SJSA1 (cell line): ENCODE measurements at regions not wholly inside any gene's neighbourhood (a gene's known extent, or its start where the extent isn't known, plus 50 kb on each side); places are given as distances from the start of the nearest gene placed in this dataset.
A peak's percentile ranks its signal among the peaks of the same experiment; 100 is the strongest.
"Not testable (repeated sequence)": the region's sequence is repeated elsewhere in the genome, so short reads cannot be mapped to it uniquely, and the experiment has no call there.

Experiments
- DNase-seq, 2 experiments: peaks; one replicate each; pipeline ENCODE4 v3.0.0-alpha.2; 2015 to 2020; ENCODE audit warnings: low spot score in 2 of 2, low read depth in 1 of 2
- H3K27ac ChIP-seq: fragments of 250-450 bp; sonication (Bioruptor Pico); 2 replicates; pipeline ENCODE4 v1.5.1; 2020; ENCODE audit warnings: mild to moderate bottlenecking, moderate library complexity
- H3K27me3 ChIP-seq: fragments of 250-450 bp; sonication (Bioruptor Pico); replicated peaks from 2 replicates; pipeline ENCODE4 v1.5.1; 2020; ENCODE audit warnings: mild to moderate bottlenecking, moderate library complexity
- H3K36me3 ChIP-seq: fragments of 250-450 bp; sonication (Bioruptor Pico); 2 replicates; pipeline ENCODE4 v1.5.1; 2020; ENCODE audit warnings: mild to moderate bottlenecking
- H3K4me1 ChIP-seq: fragments of 250-450 bp; sonication (Bioruptor Pico); replicated peaks from 2 replicates; pipeline ENCODE4 v1.6.1; 2021; ENCODE audit warnings: mild to moderate bottlenecking
- H3K4me3 ChIP-seq: fragments of 250-450 bp; sonication (Bioruptor Pico); 2 replicates; pipeline ENCODE4 v1.5.1; 2020; ENCODE audit warnings: mild to moderate bottlenecking
- H3K9me3 ChIP-seq: fragments of 250-450 bp; sonication (Bioruptor Pico); replicated peaks from 2 replicates; pipeline ENCODE4 v1.5.1; 2020; ENCODE audit warnings: mild to moderate bottlenecking

DNA sequence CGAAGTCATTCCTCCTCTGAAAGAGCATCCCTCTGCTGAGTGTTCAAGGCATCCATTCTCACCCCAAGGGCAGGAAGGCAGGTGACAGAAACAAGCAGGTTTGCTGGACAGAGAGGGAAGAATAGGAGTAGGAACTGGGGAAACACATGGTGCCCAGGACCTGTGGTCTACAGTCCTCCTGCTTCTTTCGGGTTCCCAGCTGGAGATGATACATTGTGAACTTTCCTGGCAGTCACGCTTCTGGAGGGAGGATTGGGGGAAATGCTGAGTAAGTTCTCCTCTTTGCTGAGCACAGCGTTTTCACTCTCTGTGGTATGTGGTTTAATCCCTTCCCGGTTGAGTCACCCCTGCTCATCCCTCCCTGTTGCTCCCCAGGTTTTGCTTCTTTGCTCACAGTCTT, 496.3 kb downstream of the TMEM121 start:
- not testable (repeated sequence) for H3K4me1 ChIP-seq, H3K4me3 ChIP-seq, H3K36me3 ChIP-seq, H3K9me3 ChIP-seq, H3K27me3 ChIP-seq, H3K27ac ChIP-seq, DNase-seq

DNA sequence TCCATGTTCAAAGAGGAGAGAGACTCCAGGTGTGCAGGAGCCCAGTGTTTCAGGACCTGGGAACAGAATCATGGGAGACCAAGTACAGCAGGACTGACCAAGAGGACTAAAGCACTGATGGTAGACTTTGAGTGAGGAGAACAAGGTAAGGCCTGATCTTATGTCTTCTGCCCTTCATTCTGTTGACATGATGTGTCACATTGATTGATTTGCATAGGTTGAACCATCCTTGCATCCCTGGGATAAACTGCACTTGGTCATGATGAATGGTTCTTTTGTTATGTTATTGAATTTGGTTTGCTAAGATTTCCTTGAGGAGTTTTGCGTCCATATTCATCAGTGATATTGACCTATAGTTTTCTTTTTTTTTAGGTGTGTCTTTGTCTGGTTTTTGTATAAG, 497.0 kb downstream of the TMEM121 start:
- no peak for DNase-seq
- Histone ChIP-seq H3K4me3 (no peak overlapping the region), H3K27ac (no peak overlapping the region), H3K9me3 (no peaks in the 10 kb centered on the region), H3K36me3 (no peaks in the 10 kb centered on the region), H3K4me1 (no peaks in the 10 kb centered on the region), H3K27me3 (no peaks in the 10 kb centered on the region)

DNA sequence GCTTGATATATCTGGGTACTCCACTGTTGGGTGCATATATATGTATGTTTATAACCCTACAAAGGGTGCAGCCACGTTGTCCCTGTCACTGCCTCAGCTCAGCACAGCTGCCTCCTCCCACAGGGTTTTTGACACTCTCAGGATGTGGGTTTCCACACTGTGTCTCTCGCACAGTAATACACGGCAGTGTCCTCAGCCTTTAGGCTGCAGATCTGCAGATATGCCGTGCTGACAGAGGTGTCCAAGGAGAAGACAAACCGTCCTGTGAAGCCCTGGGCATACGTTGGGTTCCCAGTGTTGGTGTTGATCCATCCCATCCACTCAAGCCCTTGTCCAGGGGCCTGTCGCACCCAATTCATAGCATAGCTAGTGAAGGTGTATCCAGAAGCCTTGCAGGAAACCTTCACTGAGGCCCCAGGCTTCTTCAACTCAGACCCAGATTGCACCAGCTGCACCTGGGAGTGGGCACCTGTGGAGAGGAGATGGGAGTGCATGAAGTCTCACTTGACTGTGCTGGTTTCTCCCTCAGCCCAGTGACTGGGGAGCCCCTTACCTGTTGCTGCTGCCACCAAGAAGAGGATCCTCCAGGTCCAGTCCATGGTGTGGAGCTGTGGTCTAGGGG, 498.7 kb downstream of the TMEM121 start:
- no peaks in the 10 kb centered on the region for H3K4me1 ChIP-seq

DNA sequence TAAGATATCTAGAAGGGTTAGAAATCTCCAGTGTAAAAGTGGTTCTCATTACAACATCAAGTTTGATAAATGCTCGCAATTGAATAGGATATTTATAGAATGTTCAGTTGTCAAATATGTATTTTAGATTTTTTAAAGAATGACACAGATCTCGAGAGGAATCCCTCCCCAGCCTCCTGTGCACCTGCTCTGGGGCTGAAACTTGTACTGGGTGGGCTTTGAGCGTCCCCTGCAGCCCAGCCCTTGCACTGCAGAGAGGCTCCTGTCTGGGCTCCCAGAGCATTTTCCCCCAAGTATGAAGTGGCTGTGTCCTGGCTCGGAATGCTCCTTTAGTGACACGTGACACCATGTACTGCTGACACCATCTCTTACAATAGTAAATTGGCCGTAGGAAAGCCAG, 499.6 kb downstream of the TMEM121 start:
- H3K27me3 ChIP-seq, result no peaks in the 10 kb centered on the region
- H3K36me3 ChIP-seq, result no peaks in the 10 kb centered on the region
- no peak overlapping the region for H3K27ac ChIP-seq
- no peak for DNase-seq
- no peaks in the 10 kb centered on the region for H3K4me1 ChIP-seq
- no peaks in the 10 kb centered on the region for H3K9me3 ChIP-seq
- H3K4me3 ChIP-seq, result no peak overlapping the region

More for the DNA sequence above, 498.7 kb downstream of the TMEM121 start:
- no peak for DNase-seq
- Histone ChIP-seq H3K4me3 (no peak overlapping the region), H3K36me3 (no peaks in the 10 kb centered on the region), H3K27ac (no peak overlapping the region), H3K27me3 (no peaks in the 10 kb centered on the region), H3K9me3 (no peaks in the 10 kb centered on the region)

DNA sequence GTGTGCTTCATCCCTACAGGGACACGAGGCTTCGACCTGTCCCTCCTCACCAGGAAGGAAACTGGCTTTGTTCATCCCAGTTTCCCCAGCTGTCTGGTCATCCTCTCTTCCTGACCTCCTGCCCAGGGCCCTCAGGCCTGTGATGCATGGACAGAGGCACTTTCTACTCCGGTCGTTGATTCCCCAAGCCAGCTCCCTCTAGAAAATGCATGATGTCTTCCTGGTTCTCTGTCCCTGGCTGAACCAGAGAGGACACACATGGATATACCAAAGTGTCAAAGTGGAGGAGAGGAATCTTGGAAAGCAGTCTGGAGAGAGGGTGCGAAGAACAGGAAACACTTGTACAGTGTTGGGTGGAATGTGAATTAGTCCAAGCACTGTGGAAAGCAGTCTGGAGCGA, 501.4 kb downstream of the TMEM121 start:
- DNase-seq, H3K27ac ChIP-seq, H3K4me1 ChIP-seq: not testable (repeated sequence)

DNA sequence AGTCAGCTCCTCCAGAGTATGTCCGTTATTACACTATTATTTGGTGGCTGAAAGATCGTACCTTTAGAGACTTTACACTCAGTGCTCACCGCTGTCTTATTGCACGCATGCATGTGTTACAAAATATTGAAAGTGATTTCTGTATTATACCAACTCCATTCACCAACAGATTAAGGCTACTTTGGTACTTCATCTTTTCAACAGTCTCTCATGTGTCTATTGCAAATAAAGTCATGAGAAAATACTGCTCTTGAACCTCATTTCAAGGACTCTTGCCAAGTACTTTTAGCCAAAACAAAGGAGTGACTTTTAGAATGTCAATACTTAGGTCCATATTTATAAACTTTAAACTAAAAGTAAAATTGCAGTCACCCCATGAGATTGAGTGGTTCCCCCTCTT, 503.6 kb downstream of the TMEM121 start:
- DNase-seq, result no peak
- Histone ChIP-seq H3K36me3 (no peaks in the 10 kb centered on the region), H3K4me3 (no peak overlapping the region), H3K27ac (no peak overlapping the region), H3K9me3 (no peaks in the 10 kb centered on the region), H3K27me3 (no peaks in the 10 kb centered on the region), H3K4me1 (no peaks in the 10 kb centered on the region)

More for the DNA sequence above, 501.4 kb downstream of the TMEM121 start:
- not testable (repeated sequence) for H3K36me3 ChIP-seq, H3K4me3 ChIP-seq, H3K9me3 ChIP-seq, H3K27me3 ChIP-seq

DNA sequence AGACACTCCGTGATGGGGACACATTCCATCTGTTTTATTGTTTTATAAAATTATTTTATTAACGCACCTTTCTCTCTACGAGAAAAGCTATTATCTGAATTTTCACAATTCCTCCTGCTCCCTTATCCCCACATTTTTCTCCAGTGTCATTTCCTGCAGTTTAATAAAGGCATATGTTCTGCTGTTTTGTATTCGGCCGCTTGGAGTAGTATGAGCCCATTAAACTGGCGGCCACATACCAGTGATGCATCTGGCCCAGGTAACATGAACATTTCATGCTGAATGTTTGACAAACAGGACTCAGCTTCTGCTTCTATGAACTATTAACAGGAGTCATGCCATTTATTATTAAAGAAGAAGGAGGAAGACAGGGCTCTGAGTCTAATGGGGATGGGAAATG, 511.0 kb downstream of the TMEM121 start:
- DNase-seq, result no peak

DNA sequence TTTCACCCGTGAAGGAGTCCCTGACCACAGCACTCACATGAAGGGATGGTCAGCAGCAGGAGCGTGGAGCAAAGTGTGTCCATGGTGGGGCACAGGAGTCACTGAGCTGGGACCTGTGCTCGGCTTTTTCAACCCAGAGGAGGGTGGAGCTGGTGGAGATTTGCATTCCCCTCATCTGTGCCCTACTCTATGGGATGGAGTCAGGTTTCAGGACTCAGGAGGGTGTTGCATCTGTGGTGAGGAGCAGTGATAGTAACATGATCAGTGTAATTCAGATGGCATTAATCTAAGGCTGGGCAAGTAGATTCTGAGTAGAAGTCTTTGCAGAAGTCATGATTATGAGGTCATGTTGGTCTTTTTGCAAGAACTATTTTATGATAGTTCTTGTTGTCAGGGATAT, 511.9 kb downstream of the TMEM121 start:
- no peaks in the 10 kb centered on the region for H3K4me1 ChIP-seq
- H3K4me3 ChIP-seq, result no peak overlapping the region
- H3K36me3 ChIP-seq, result no peaks in the 10 kb centered on the region
- H3K9me3 ChIP-seq, result no peaks in the 10 kb centered on the region
- no peak for DNase-seq
- no peak overlapping the region for H3K27ac ChIP-seq
- no peaks in the 10 kb centered on the region for H3K27me3 ChIP-seq

More for the DNA sequence above, 511.0 kb downstream of the TMEM121 start:
- no peaks in the 10 kb centered on the region for H3K36me3 ChIP-seq
- H3K4me1 ChIP-seq, result no peaks in the 10 kb centered on the region
- H3K9me3 ChIP-seq, result no peaks in the 10 kb centered on the region
- H3K4me3 ChIP-seq, result no peak overlapping the region
- no peaks in the 10 kb centered on the region for H3K27me3 ChIP-seq
- H3K27ac ChIP-seq, result no peak overlapping the region

DNA sequence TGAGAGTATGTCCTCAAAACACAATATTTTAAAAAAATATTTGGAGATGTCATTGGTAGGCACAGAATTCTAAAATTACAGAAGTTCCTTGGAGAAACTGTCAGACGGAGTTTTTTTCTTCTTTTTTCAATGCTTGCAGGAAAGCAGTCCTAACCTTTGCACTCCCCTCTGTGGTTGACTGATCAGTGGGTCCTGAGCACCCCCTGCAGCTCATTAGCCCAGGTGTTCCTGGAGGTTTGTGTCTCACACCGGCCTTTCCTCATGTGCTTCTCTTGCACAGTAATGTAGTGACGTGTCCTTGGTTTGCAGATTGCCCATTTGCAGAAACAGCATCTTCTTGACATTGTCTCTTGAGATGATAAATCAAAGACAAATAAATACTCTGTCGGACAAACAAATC, 513.0 kb downstream of the TMEM121 start:
- Histone ChIP-seq H3K9me3 (no peaks in the 10 kb centered on the region), H3K4me3 (no peak overlapping the region), H3K36me3 (no peaks in the 10 kb centered on the region), H3K4me1 (no peaks in the 10 kb centered on the region), H3K27ac (no peak overlapping the region), H3K27me3 (no peaks in the 10 kb centered on the region)
- DNase-seq, result no peak

DNA sequence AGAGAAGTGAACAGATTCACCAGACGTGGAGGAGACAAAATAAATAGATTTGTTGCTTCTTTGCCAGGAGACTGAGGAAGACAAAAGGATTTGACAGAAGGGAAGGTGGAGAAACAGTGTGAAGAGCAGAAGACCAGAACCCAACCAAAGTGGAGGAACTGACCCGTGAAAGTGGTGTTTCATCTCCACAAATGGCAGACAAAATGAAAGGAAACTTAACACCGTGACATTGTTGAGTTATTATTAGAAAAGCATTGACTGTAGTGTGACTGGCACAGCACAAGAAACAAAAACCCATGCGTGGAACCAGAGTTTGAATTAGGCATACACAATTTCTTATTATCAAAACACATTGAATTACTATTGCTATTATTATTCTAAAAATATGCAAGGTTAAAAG, 518.1 kb downstream of the TMEM121 start:
- H3K27me3 ChIP-seq, result no peaks in the 10 kb centered on the region
- H3K4me3 ChIP-seq, result no peak overlapping the region
- H3K36me3 ChIP-seq, result no peaks in the 10 kb centered on the region
- H3K9me3 ChIP-seq, result no peaks in the 10 kb centered on the region
- H3K27ac ChIP-seq, result no peak overlapping the region
- no peaks in the 10 kb centered on the region for H3K4me1 ChIP-seq
- no peak for DNase-seq

DNA sequence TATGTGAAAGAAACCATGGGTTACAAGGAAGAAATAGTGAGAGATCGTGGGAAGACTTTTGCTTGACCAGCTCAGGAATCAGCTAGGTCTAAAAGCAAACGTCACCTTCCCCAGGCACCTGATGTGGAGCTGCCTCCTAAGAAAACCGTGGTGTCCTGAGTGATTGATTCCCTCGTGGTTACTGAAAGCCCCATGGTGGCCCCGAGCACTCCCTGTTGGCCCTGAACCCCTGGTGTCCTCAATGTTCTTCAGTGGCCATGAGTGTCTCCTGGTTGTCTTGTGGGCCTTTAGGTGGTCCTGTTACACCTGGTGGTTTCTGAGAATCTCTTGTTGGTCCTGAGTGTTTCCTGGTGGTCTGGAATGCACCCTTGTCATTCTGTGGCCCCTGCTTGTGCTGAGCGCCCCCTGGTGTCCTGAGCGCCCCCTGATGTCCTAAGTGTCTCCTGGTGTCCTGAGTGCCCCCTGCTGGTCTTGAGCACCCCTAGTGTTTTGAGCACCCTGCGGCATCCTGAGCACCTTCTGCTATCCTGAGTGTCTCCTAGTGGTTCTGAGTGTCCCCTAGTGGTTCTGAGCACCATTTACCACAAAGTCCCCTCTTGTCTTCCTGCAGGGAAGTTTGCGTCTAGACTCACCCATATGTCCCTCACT, 518.7 kb downstream of the TMEM121 start:
- H3K9me3 ChIP-seq, result no peaks in the 10 kb centered on the region
- H3K27ac ChIP-seq, result no peak overlapping the region
- H3K27me3 ChIP-seq, result no peaks in the 10 kb centered on the region
- H3K36me3 ChIP-seq, result no peaks in the 10 kb centered on the region
- no peak overlapping the region for H3K4me3 ChIP-seq
- peak in 1 of 2 experiments; percentile 59 for DNase-seq
- no peaks in the 10 kb centered on the region for H3K4me1 ChIP-seq

DNA sequence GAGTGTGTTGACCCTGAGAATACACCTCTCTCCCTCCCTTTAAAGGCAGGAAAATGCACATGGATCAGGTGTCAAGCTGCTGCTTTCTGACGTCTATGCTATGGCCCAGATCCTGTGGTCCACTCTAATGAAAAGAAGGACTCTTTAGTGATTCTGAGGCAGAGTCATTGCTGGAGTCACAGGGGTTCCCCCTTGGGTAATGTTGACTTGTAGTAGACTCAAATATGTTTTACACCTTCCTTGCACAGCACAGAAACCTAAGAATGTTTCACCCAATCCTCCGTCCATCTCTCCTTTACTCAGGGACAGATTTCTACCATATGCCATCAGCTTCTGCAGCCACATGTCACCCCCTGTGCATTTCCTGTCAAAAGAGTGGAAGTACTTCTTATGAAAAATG, 525.4 kb downstream of the TMEM121 start:
- DNase-seq, result no peak
- no peaks in the 10 kb centered on the region for H3K27me3 ChIP-seq
- H3K4me3 ChIP-seq, result no peak overlapping the region
- no peaks in the 10 kb centered on the region for H3K36me3 ChIP-seq
- H3K27ac ChIP-seq, result no peak overlapping the region
- H3K9me3 ChIP-seq, result no peaks in the 10 kb centered on the region
- no peaks in the 10 kb centered on the region for H3K4me1 ChIP-seq

DNA sequence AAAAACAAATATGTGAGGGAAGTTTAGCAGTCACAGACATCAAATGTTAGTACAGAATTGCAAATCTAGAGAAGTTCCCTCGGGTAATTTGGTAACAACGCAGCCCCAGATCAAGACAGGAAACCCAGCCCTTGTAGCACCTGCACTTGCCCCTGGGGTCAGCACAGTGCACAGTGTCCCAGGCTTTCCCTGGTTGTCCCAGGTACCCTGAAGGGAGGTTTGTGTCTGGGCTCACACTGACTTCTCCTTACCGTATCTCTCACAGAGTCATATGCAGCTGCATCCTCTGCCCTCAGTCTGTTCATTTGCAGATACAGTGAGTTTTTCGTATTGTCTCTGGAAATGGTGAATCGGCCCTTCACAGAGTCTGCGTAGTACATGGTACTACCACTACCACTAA, 528.9 kb downstream of the TMEM121 start:
- H3K4me3 ChIP-seq, result no peak overlapping the region
- H3K27ac ChIP-seq, result no peak overlapping the region
- no peak for DNase-seq
- no peaks in the 10 kb centered on the region for H3K9me3 ChIP-seq
- H3K27me3 ChIP-seq, result no peaks in the 10 kb centered on the region
- no peaks in the 10 kb centered on the region for H3K4me1 ChIP-seq
- H3K36me3 ChIP-seq, result no peaks in the 10 kb centered on the region

DNA sequence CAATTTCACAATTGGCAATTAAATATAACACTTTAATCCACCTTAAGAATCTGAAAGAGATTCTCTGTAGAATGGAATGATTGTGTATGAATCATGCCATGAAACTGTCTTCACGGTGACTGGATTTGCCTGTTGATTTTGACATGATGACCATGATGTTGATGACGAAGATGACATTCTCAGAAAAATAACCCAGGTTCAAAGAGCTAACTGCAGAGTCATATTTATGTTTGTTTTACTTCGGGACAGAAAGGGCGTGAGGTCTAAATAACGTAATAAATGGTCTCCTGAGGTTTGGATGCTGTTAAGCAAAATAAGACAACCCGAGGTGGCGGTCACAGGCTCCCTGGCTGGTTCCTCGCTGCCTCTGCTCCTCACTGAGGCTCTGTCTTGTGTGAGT, 532.0 kb downstream of the TMEM121 start:
- no peaks in the 10 kb centered on the region for H3K4me1 ChIP-seq
- no peaks in the 10 kb centered on the region for H3K36me3 ChIP-seq
- no peak overlapping the region for H3K4me3 ChIP-seq

More for the DNA sequence above, 532.0 kb downstream of the TMEM121 start:
- Histone ChIP-seq H3K27ac (no peak overlapping the region), H3K27me3 (no peaks in the 10 kb centered on the region), H3K9me3 (no peaks in the 10 kb centered on the region)
- DNase-seq, result no peak
